NCI-H2081 treated with DMSO at 0.1 percent for 48 hours (cell line): ENCODE measurements at regions not wholly inside any gene's neighbourhood (a gene's known extent, or its start where the extent isn't known, plus 50 kb on each side); places are given as distances from the start of the nearest gene placed in this dataset.

Source experiments
- DNase-seq: peaks from one replicate; lab custom pipeline; 2025; lab: John Stamatoyannopoulos, UW

DNA sequence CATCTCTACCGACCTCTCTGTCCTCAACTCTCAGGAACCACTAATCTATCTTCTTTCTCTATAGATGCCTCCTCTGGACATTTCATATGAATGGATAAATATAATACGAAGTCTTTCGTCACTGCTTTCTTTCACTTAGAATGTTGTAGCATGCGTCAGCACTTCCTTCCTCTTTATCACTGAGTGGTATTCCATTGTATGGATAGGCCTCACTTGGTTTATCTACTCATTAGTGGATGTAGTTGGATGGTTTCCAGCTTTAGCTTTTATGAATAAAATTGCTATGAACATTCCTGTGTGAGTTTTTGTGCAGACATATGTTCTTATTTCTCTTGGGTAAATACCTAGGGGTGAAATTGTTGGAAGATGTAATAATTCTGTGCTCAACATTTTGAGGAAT is 528.2 kb upstream of the FAT1 start:
- DNase-seq: no peak

DNA sequence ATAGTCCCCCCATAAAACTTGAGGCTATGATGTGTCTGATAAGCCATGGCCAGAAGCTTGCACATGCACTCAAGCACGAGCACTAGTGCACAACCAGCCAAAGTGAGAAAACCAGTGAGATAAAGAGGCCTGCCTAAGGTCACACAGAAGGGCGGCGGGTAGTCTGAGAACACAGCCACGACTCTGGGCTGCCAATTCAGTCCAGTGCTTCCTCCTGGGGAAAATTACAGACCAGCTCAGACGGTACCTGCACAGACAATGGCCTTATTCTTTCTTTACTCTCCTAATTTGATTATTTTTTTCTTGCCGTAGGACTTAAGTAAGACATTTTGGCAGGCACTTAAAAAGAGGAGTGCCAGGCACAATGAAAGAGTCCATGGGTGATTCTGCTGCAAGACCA is 533.2 kb upstream of the FAT1 start:
- no peak for DNase-seq

DNA sequence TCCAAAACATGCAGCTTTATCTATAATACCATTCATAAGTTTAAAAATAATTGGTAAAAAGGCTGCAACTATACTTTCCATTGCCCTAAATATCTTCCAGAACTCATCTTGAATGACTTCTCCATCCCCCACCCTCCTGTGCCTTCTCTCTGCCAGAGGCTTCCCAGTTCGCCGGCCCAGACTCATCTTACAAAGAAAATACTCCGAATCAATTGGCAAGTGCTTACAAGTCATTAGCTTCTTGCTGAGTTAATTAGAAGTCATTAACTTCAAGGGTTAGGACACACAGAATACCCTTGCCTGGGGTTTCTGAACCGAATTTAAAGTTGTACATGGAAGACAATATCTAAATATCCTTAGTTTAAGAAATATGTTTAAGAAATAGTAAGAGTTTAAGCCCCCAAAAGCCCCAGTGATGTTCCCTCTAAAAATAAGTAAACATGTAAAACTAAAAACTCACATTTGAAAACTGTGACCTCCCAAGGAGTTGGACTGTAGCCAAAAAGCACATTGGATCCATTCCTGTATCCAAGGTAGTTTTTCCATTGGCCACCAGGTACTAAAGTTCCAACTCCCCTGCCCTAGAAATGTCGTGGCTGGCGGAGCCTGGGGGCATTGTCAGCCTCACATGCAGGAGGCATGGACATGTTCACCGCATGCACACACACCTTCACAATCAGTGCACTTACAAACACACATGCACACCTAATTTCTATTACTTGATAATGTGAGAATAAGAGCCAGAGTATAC is 535.2 kb upstream of the FAT1 start:
- DNase-seq: peak; percentile 1

DNA sequence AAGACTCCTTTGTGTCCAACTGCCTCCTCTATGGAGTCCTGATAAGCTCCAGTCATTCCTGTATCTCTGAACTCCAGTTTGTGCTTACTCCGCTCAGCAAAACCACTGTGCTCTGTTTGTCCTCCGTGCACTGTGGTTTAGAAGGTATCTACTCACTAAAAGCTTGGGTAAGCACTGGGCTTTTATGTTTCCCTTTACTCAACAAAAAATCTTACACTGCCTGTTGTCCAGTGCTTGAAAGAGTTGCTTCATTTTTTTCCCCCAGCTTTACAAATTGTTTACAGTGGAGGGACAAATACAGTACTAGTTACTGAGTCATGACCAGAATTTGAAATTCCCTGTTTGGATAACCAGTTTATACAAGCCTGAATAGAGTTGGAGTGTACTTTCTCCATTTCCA is 545.3 kb upstream of the FAT1 start:
- no peak for DNase-seq

DNA sequence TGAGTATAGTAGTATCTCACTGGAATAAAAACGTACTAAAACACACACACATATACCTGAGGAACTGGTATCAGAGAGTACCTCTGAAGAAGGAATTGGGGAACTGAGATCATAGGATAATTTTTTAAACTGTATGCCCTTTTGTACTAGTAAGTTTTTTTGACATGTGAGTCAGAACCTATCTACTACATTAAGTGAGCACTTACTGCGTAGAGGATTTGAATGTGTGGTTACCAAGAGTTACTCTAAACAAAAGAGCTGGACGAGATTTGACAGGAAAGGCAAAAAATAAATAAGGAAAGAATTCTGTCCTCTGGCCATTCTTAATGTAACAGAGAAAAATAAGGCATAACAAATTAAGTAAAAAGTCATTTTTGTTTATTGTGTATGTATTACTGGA is 546.5 kb upstream of the FAT1 start:
- no peak for DNase-seq

DNA sequence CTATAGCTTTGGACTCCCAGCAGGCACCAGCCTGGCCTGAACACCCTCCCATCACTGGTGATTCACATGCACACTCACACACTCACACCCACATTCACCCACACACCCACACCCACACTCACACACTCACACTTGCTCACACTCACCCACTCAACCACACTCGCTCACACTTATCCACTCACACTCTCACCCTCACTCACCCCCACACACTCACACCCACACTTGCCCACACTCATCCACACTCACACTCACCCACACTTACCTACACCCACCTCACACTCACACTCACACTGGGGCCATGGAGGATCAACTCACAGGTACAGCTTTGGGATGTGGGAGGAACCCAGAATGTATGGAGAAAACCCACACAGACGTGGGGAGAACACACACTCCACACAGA is 548.2 kb upstream of the FAT1 start:
- DNase-seq: no peak

DNA sequence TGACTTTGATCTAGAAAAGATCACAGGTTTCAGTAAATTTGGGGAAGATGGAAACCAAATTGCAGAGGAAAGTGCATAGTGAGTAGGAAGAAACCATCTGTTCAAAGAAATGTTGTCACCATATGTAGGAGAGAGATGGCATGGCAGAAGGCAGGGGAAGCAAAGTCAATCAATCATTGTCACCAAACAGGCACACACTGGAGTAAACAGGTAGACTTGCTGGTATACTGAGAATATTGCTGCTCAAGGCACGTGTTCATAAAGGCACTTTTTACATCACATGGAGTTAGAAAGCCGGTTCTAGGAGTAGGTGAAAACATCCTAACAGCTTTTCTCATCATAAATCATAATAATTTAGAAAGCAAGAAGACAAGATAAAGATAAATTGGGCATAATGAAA is 550.5 kb upstream of the FAT1 start:
- DNase-seq: no peak

DNA sequence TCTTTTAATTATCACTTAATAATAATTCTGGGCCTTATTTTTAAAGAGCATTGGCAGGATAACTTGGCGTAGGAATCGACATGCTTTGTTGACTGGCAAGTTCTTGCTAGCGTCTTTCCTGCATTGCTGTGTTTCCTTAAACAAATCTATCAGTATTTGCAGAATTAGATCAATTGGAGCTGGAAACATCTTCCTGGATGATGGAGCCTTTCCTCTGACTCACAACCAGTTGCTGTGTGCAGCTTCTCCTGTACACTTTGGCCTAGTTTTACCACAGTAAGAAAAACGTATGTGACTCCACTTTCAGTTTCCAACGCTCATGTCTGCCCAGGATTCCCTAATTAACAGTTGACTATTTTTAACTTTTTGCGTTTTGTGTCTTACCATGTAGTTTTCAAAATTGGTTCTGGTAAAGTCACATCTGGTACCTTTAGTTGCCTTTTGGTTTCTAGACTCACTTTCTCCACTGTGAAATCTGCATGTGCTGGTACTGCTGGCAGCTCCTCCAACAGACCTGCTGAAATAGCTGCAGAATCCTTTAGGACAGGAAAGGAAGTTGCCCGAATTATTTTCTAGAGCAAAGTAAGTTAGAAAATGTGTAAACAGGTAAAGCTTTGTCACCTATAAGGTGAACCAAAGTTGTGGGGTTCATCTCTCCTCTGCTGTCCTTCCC is 553.2 kb upstream of the FAT1 start:
- no peak for DNase-seq

DNA sequence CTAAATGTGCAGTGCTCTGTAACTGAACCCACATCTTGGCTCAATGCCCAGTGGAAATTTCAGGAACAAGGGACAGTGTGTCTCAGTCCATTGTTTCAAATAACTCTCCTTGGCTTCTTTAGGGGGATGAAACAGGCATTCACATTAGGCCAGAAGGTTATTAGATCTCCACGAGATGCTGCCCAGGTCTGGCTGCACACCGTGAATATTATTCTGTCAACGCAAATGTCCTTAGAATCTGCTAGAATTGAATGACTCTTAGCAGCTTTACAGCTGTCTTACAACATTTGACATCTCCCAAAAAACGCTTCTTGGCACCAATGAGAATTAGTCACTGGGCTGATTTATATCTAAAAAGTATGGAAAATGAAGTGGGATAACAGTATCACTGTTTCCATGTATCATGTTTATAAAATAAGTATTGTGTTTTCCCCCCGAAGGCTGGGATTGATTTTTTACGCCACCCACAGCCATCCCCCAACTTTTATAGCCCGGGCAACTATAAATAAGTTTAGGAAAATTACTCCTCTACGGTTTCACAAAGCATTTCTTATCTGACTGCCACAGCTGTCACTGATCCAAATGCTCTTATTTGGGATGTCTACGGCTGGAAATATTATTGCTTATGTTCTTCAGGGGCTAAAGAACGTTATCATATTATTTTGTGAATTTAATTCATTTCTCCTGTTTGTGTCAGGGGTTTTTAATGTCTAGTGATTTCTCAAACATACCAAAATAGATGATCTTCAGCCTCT is 559.7 kb upstream of the FAT1 start:
- DNase-seq: no peak

DNA sequence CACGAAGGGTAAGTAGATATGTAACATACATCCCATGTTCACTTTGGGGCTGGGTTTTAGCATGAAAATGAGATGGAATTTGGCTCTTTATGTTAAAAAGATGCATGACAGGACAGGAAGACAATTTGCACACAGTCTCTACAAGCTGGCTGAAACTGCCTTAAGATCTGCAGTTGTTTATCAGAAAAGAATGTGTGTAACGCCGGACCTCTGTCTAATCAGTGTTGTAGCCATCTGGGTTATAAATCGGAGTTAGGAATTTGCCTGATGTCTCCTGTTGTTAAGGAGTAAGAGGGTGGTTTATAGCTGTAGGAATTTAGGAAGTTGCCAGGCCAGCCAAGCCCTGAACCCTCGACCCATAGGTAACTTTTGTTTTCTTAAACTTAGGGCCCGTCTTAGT is 562.9 kb upstream of the FAT1 start:
- no peak for DNase-seq

DNA sequence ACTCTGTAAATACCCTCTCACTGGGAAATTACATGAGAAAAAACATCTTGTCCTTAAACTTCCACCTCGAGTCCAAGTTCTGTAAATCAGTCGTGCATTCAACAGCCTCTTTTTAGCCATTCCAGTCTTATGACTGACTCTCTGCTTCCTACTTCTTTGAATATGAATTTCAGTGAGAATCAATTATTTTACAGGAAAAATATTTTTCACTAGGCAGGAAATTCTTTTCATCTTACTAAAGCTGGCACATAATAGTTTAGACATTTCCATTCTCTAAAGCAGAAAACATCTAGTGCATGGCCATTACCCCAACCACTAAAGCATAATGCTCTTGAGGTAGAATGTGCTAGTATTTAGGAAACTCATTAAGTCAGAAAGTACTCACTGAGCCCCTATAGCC is 565.7 kb upstream of the FAT1 start:
- DNase-seq: no peak

DNA sequence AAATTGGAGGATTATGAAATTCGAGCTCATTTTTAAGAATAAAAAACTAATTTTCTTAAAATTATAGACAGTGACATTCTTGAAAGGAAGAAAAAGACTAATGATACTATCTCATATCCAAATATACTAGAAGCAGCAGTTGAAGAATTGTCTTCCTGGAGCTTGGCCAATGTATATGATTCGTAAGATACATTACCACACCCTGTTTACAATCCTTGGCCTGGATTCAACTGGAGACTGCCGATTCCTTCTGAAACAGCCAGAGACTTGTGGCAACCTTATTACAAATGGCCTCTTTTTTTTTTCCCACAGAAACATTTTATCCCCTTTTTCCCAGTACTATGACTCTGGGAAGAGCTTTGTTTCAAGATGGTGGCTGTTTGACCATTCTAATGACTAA is 571.2 kb upstream of the FAT1 start:
- no peak for DNase-seq

DNA sequence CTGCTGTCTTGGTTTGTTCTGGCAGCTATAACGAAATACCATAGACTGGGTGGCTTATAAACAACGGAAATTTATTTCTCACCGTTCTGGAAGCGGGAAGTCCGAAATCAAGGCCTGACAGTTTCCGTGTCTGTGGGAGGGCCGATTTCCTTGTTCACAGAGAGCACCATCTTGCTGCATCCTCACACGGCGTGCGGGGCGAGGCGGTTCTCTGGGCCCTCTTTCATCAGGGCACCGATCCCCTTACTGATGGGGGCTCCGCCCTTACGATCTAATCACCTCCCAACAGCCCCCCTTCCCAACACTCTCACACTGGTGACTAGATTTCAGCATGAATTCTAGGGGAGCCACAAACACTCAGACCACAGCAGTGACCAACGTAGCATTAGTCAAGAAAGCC is 578.3 kb upstream of the FAT1 start:
- no peak for DNase-seq

DNA sequence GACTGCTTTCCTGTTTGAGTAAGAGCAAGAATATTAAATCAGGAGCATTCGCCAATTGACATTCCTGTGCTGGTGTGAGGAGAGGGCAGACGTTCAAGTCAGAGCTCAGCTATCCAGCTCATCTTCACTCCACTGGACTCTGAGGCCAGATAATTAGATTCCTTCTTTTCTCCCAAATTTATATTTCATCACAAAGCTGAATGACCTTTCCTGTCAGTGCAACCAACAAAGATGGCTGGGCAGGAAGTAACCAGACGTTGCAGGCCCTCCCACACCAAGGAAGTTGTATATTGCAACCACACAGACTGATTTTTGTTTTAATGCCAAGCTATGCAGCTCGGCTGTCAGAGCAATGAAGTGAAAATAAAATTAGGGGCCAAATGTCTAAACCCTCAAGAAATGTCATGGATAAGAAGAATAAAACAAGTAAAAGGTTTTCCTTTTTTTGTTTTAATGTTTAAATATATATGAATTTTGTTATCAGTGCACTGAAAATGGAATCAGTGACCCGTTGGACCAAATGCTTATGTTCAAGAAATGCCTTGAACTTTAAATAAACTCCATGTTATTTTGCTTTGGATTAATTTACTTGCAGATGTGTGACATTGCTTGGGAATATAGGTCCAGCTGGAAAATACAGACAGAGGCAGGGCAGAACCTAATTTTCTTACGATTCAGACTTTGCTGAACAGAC is 578.9 kb upstream of the FAT1 start:
- DNase-seq: no peak

DNA sequence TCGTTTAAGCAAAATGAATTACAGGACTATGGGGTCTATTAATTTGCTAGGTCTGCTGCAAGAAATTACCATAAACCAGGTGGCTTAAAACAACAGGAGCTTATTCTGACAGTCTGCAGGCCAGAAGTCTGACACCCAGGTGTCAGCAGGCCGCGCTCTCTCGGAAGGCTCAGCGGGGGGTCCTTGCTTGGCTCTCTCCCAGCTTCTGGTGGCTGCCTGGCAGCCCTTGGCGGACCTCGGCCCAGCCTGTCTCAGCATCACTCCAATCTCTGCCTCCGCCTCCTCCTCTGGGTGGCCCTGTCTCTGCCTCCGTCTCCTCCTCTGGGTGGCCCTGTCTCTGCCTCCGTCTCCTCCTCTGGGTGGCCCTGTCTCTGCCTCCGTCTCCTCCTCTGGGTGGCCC is 580.5 kb upstream of the FAT1 start:
- DNase-seq: no peak

DNA sequence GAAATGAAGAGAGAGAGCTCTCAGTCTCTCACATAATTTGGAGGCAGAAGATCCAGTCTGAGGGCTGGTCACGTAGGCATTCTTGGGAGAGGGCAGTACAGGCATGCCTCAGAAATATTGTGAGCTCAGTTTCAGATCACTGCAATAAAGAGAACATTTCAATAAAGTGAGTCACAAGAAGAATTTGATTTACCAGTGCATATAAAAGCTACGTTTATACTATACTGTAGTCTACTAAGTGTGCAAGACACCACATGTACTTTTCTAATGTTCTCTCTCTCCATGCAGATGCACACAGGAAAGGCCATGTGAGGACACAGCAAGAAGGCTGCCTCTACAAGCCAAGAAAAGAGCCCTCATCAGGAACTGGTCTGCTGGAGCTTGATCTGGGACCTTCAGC is 583.5 kb upstream of the FAT1 start:
- DNase-seq: no peak

DNA sequence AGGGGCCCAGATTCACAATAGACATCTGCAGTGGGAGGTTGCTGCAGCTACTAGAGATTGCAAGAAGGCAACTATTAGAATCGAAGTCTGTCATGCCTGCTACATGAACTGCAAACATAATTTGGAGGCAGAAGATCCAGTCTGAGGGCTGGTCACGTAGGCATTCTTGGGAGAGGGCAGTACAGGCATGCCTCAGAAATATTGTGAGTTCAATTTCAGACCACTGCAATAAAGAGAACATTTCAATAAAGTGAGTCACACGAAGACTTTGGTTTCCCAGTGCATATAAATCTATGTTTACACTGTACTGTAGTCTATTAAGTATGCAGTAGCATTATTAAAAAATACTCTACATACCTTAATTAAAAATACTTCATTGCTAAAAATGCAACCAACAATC is 585.8 kb upstream of the FAT1 start:
- no peak for DNase-seq

DNA sequence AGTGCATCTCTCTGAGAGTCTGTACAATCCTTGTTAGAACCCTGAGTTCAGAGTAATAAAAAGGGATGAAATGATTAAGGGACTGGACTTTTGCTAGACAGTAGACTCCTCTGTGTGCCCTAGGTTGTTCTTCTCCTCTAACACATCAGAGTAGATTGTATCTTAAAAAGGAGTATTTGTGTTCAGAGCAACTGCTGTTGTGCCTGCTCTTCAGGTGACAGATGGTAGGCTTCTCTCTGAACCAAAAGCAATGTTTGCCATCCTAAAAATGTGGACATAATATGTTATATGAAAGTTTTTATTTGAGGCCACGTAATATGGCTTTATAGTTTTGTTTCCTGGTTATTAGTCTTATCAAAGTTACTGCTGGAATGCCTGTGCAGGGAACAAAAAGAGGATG is 588.6 kb upstream of the FAT1 start:
- no peak for DNase-seq

DNA sequence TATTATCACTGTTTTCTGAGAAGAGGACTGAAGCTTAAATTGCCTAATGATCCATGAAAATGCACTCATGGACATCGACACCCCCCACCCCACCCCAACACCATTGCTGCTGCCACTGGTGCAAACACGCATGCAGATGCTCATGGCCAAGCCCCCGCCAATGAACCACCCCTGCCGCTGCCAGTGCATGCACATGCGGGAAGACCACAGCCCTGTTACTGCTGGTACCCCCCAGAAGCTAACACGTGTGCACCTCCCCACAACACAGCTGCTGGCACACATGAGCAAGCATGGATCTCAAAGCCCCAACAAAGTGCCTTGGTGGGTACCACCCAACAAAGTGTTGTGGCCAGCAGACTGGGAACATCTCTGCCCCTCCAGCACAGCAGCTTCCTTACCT is 594.1 kb upstream of the FAT1 start:
- DNase-seq: no peak

DNA sequence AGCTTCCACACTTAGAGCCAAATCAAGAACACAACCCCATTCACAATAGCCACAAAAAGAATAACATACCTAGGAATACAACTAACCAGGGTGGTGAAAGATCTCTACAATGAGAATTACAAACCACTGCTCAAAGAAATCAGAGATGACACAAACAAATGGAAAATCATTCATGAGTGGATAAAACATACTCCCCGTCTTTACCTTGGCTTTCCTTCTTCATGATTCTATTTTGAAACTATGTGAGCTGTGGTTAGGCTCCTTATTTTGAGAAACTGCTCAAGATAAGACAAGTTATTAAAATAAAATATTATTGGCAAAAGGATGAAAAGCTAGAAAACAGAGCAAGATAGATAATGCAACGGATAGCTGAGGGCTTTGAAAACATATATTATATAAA is 598.1 kb upstream of the FAT1 start:
- no peak for DNase-seq

DNA sequence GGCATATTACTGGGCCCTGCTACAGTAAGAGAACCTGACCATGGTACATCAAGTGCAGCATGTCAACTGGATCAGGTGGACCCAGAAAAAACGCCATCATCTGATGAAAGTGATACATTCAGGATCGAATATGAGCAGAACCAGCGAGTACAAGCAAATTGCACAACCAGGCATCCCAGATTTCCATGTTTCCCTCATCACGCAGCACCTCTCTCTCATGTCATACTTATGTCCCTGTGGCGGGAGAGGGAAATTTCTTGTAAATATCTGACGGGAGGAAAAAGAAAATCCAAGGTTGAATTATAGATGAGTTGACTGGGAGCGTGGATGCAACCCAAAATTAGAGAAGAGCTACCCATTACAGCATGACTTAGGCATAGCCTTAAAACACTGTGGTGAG is 608.5 kb upstream of the FAT1 start:
- DNase-seq: no peak

DNA sequence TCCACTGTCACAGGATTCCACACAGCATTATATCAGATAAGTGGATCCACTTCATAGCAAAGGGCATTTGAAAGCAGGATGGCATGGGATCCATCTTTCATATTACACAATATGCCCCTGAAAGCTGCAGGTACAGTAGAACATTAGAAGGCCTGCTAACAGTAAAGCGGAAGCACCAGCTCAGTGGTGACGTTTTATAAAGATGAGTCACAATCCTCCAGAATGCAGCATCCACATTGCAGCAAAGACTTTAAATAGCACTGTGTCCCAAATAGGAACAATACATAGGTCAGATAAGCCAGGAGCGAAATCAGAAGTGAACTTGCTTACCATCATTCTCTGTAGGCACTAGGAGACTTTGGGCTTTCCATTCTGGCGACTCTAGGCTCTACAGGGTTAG is 609.5 kb upstream of the FAT1 start:
- no peak for DNase-seq

DNA sequence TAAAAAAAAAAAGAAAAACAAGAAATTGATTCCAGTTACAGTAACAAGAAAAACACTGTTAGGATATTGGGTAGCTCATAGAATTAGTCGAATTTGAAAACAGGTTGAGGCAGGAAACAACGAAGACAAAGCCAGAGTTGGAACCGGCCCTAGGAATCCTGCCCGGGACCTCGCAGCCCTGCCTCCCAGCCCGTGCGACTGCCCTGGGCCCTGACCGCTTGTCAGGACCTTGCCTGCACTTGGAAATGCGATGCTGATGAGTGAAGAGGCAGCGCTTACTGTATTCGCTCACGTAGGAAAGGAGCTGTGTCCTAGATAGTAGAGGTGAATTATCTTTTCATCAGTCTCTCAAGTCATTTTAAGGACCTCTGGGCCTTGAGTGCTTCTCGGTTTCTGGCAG is 611.7 kb upstream of the FAT1 start:
- no peak for DNase-seq
